ENCODE measurements at regions not wholly inside any gene's neighbourhood (a gene's known extent, or its start where the extent isn't known, plus 50 kb on each side); places are given as distances from the start of the nearest gene placed in this dataset.

DNA sequence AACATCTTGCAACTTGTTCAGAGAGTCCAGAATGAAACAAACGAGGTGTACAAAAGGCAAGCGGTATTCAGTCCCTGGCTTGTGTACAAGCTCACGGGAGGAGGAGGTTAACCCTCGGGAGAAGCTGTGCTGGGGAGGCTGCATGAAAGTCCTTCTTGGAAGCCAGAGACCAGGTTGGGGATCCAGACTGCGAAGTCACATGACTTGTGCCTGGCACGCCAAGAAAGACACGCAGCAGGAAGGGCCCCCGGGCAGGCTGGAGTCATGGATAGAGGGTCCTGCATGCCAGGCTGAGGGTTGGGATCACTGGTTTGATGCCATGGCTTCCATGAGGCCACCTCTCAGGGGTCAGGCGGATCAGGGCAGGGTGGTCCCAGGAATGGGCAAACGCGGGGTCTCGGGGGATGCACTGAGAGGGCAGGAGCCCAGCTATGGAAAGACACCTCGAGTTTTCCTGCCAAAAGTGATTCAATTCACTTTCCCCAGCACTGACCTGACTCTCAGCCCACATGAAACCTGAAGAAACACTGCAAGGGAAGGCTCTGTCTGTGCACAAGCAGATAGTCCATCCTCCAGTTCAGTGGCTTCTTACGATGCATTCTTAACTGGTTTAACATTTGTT, 79.4 kb downstream of the DLL1 start:
- peak in 1 of 2 donors; percentile 7 for DNase-seq
- no peaks in the 10 kb centered on the region for H3K4me1 ChIP-seq
- no peaks in the 10 kb centered on the region for H3K27me3 ChIP-seq
- no peak for TF ChIP-seq CTCF (IDR thresholded peaks at IDR 0.05)
- TF ChIP-seq POLR2A (IDR thresholded peaks at IDR 0.05) = no peak
- no peaks in the 10 kb centered on the region for H3K9me3 ChIP-seq
- no peak overlapping the region for H3K4me3 ChIP-seq
- H3K36me3 ChIP-seq = no peaks in the 10 kb centered on the region
- intact Hi-C loops (cut with DNase I; ENCODE audit: low total_unique reads) = no loop called here
- H3K27ac ChIP-seq = no peak overlapping the region

DNA sequence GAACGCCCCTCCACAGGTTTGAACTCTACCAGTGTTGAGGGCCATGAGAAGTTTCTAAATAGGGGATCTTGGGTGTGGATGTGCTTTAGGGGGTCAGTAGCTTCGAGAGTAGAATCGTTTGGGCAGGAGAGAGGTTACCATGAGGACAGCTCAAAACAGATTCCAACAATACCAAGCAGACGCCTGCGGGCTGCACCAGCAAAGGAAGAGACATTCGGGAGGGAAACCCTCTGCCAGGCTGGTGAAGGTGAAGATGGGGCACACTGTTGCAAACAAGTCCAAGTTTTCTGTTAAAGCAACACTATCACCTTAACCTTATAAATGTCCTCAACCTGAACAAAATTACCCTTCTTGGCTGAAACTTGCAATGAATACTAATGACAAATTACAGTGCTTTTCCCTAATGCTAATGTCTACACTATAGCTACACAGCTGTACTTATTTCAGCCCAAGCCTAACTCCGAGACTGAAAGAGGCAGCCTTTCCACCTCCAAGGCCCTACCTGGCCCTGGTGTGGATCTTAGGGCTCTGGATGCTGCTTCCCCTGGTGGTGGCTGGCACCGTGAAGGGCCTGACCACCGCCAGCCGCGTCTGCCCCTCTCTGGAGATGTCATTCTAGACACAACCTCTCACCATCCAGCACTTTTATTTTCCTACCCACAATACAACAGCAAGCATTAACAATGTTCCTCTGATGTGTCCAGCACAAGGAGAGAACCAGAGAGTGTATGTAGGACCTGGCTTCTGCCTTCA, 80.1 kb downstream of the DLL1 start:
- Histone ChIP-seq H3K27me3 (no peaks in the 10 kb centered on the region), H3K36me3 (no peaks in the 10 kb centered on the region), H3K27ac (no peak overlapping the region), H3K9me3 (no peaks in the 10 kb centered on the region), H3K4me3 (no peak overlapping the region), H3K4me1 (no peaks in the 10 kb centered on the region)
- TF ChIP-seq POLR2A (IDR thresholded peaks at IDR 0.05) (no peak), CTCF (IDR thresholded peaks at IDR 0.05) (no peak)
- intact Hi-C loops (cut with DNase I; ENCODE audit: low total_unique reads) = no loop called here
- no peak for DNase-seq

- H3K9me3 ChIP-seq = no peaks in the 10 kb centered on the region
- H3K27me3 ChIP-seq = no peaks in the 10 kb centered on the region
- H3K4me3 ChIP-seq = no peak overlapping the region
- no peaks in the 10 kb centered on the region for H3K36me3 ChIP-seq
- no peak for DNase-seq
- intact Hi-C loops (cut with DNase I; ENCODE audit: low total_unique reads) = no loop called here
- H3K27ac ChIP-seq = no peak overlapping the region
- H3K4me1 ChIP-seq = no peaks in the 10 kb centered on the region
- no peak for TF ChIP-seq POLR2A (IDR thresholded peaks at IDR 0.05)
- no peak for TF ChIP-seq CTCF (IDR thresholded peaks at IDR 0.05)
These were observed 80.9 kb downstream of the DLL1 start for GRCh38 chr6:170210026-170210390.

- H3K4me3 ChIP-seq = no peak overlapping the region
- no peak for TF ChIP-seq POLR2A (IDR thresholded peaks at IDR 0.05)
- no peak for TF ChIP-seq CTCF (IDR thresholded peaks at IDR 0.05)
- no peak overlapping the region for H3K27ac ChIP-seq
- no peaks in the 10 kb centered on the region for H3K36me3 ChIP-seq
- DNase-seq = peak in 1 of 2 donors; percentile 7
- H3K9me3 ChIP-seq = no peaks in the 10 kb centered on the region
- H3K27me3 ChIP-seq = no peaks in the 10 kb centered on the region
- intact Hi-C loops (cut with DNase I; ENCODE audit: low total_unique reads) = no loop called here
- no peaks in the 10 kb centered on the region for H3K4me1 ChIP-seq
These were observed 81.4 kb downstream of the DLL1 start for GRCh38 chr6:170209354-170210025.
